Natural killer cell (primary cell): ENCODE measurements at regions not wholly inside any gene's neighbourhood (a gene's known extent, or its start where the extent isn't known, plus 50 kb on each side); places are given as distances from the start of the nearest gene placed in this dataset.

Source experiments
- ATAC-seq, 3 donors: fragments of 150-1000 bp in 2 of 3; fragments of 200-7000 bp in 1 of 3; cut with Tn5 transposase; 1 replicate in 1 of 3; 2 replicates in 2 of 3; pipeline ENCODE4 v1.10.0; 2021; ENCODE audit warnings: mild to moderate bottlenecking in 2 of 3, moderate library complexity in 2 of 3
- DNase-seq, 2 donors: peaks; one replicate each; pipeline versions ENCODE4 v3.0.0 to v3.0.0-alpha.2; 2013 to 2021; ENCODE audit warnings: mixed read lengths in 1 of 2
- H3K27ac ChIP-seq: one replicate; pipeline ENCODE4 v1.5.1; 2013; ENCODE audit warnings: mild to moderate bottlenecking, low read length
- H3K27me3 ChIP-seq: one replicate; pipeline ENCODE4 v1.6.1; 2013; ENCODE audit warnings: low read length; ENCODE audit not compliant: control insufficient read depth, insufficient read depth
- H3K36me3 ChIP-seq: one replicate; pipeline ENCODE4 v1.6.1; 2013; ENCODE audit warnings: low read length; ENCODE audit not compliant: control insufficient read depth, insufficient read depth
- H3K4me1 ChIP-seq: one replicate; pipeline ENCODE4 v1.6.1; 2013; ENCODE audit warnings: low read length; ENCODE audit not compliant: control insufficient read depth, insufficient read depth
- H3K4me3 ChIP-seq: one replicate; pipeline ENCODE4 v1.5.1; 2013; ENCODE audit warnings: low read length
- H3K9me3 ChIP-seq: one replicate; pipeline ENCODE4 v1.6.1; 2013; ENCODE audit warnings: low read length; ENCODE audit not compliant: control insufficient read depth, insufficient read depth
- H3K27ac Mint-ChIP-seq, 2 donors: one replicate each; pipeline ENCODE4 v1.8.0; 2022; ENCODE audit warnings: mild to moderate bottlenecking in 2 of 2, mixed read lengths in 2 of 2, moderate library complexity in 1 of 2
- H3K27me3 Mint-ChIP-seq, 2 donors: one replicate each; pipeline ENCODE4 v1.8.0; 2022; ENCODE audit warnings: low read depth in 2 of 2, mixed read lengths in 2 of 2
- H3K36me3 Mint-ChIP-seq: one replicate; pipeline ENCODE4 v1.8.0; 2022; ENCODE audit warnings: mixed read lengths
- H3K4me1 Mint-ChIP-seq, 2 donors: one replicate each; pipeline ENCODE4 v1.8.0; 2022; ENCODE audit warnings: mixed read lengths in 2 of 2
- H3K4me3 Mint-ChIP-seq: one replicate; pipeline ENCODE4 v1.8.0; 2022; ENCODE audit warnings: mild to moderate bottlenecking, moderate library complexity, mixed read lengths
- H3K9me3 Mint-ChIP-seq, 2 donors: one replicate each; pipeline ENCODE4 v1.8.0; 2022; ENCODE audit warnings: mixed read lengths in 2 of 2
- WGBS: methylation state at CpG from one replicate; pipeline ENCODE4 v1.1.7; 2013; ENCODE audit warnings: missing lambda C conversion rate; ENCODE audit not compliant: insufficient coverage; 5-methylcytosine and 5-hydroxymethylcytosine counted together
- intact Hi-C: fragments of 100-400 bp; cut with micrococcal nuclease; formaldehyde crosslinking; loops from one replicate; pipeline ENCODE4 v1.14.2; 2022
- TF ChIP-seq, protein P1 (sequence below): fragments of 200-600 bp; IDR thresholded peaks from one replicate; pipeline ENCODE4 v1.8.0; 2022; ENCODE audit warnings: antibody characterized with exemption

DNA sequence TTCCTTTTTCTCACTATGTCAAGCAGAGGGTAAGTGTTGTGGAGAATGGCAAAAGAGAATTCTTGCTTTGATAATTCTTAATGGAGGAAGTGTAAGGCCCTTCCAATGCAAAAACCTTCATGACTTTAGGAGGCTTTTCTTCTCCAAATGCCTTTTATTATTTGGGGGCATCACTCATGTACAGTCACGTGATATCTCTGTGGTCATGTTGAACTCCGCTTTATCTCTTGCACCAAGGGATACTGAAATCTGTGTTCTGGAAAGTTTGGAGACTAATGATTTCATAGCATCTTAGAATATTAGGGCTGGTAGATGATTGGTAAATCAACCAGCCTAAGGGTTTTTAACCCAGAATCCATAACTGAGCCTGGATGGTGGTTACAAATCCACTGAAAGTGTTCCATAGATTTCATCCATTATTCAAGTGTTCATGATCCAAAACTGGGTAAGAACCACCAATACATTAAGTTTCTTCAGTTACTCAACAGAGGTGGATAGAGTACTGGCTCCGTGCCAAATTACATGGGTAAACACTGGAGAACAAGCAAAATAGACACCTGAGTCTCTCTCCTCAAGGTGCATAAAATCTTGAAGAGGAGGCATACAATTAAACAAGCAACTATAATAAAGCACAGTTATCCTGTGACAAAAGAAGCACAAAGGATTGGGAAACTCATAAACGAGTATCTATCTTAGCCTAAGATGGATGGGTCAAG is 169.6 kb upstream of the EPHA4 start:
- Mint-ChIP-seq H3K4me1 (no peaks in the 10 kb centered on the region), H3K27me3 (no peaks in the 10 kb centered on the region), H3K36me3 (no peaks in the 10 kb centered on the region), H3K27ac (no peak overlapping the region), H3K4me3 (no peak overlapping the region), H3K9me3 (peaks cover 5 to 11% of the 10 kb centered on the region in 2 donors)
- H3K27ac ChIP-seq, result no peak overlapping the region
- TF ChIP-seq, protein P1, sequence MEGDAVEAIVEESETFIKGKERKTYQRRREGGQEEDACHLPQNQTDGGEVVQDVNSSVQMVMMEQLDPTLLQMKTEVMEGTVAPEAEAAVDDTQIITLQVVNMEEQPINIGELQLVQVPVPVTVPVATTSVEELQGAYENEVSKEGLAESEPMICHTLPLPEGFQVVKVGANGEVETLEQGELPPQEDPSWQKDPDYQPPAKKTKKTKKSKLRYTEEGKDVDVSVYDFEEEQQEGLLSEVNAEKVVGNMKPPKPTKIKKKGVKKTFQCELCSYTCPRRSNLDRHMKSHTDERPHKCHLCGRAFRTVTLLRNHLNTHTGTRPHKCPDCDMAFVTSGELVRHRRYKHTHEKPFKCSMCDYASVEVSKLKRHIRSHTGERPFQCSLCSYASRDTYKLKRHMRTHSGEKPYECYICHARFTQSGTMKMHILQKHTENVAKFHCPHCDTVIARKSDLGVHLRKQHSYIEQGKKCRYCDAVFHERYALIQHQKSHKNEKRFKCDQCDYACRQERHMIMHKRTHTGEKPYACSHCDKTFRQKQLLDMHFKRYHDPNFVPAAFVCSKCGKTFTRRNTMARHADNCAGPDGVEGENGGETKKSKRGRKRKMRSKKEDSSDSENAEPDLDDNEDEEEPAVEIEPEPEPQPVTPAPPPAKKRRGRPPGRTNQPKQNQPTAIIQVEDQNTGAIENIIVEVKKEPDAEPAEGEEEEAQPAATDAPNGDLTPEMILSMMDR, result no peak
- H3K36me3 ChIP-seq, result no peaks in the 10 kb centered on the region
- WGBS, result 81% methylated on average over 3 of the region's 4 CpGs
- no peaks in the 10 kb centered on the region for H3K27me3 ChIP-seq
- H3K4me3 ChIP-seq, result no peak overlapping the region
- H3K9me3 ChIP-seq, result no peaks in the 10 kb centered on the region
- intact Hi-C loops, result no loop called here
- DNase-seq, result no peak
- no peaks in the 10 kb centered on the region for H3K4me1 ChIP-seq
- ATAC-seq, result no peak

- no peaks in the 10 kb centered on the region for H3K9me3 ChIP-seq
- H3K4me3 ChIP-seq, result no peak overlapping the region
- H3K4me3 Mint-ChIP-seq, result no peak overlapping the region
- H3K4me1 Mint-ChIP-seq, result no peaks in the 10 kb centered on the region
- H3K27me3 Mint-ChIP-seq, result no peaks in the 10 kb centered on the region
- H3K27ac ChIP-seq, result no peak overlapping the region
- TF ChIP-seq, protein P1, result no peak
- no peaks in the 10 kb centered on the region for H3K36me3 Mint-ChIP-seq
- DNase-seq, result no peak
- H3K4me1 ChIP-seq, result no peaks in the 10 kb centered on the region
- H3K9me3 Mint-ChIP-seq, result peaks cover 3% of the 10 kb centered on the region in 2 donors
- no peaks in the 10 kb centered on the region for H3K36me3 ChIP-seq
- no peak for ATAC-seq
- intact Hi-C loops, result no loop called here
- no peak overlapping the region for H3K27ac Mint-ChIP-seq
- WGBS, result 93% methylated on average over 3 of the region's 3 CpGs
- H3K27me3 ChIP-seq, result no peaks in the 10 kb centered on the region
These were observed 159.5 kb upstream of the EPHA4 start for GRCh38 chr2:221731432-221732145.

GRCh38 chr2:221726894-221727513 is 154.9 kb upstream of the EPHA4 start:
- H3K4me3 ChIP-seq, result no peak overlapping the region
- Mint-ChIP-seq H3K4me1 (no peaks in the 10 kb centered on the region), H3K36me3 (no peaks in the 10 kb centered on the region), H3K4me3 (no peak overlapping the region), H3K9me3 (peaks cover 4 to 14% of the 10 kb centered on the region in 2 donors), H3K27ac (no peak overlapping the region), H3K27me3 (no peaks in the 10 kb centered on the region)
- H3K36me3 ChIP-seq, result no peaks in the 10 kb centered on the region
- TF ChIP-seq, protein P1, result no peak
- intact Hi-C loops, result no loop called here
- H3K27me3 ChIP-seq, result no peaks in the 10 kb centered on the region
- DNase-seq (no peak), ATAC-seq (no peak)
- H3K4me1 ChIP-seq, result no peaks in the 10 kb centered on the region
- H3K9me3 ChIP-seq, result no peaks in the 10 kb centered on the region
- WGBS, result 97% methylated on average over 1 of the region's 2 CpGs
- H3K27ac ChIP-seq, result no peak overlapping the region
